RKO (cell line): ENCODE measurements at regions not wholly inside any gene's neighbourhood (a gene's known extent, or its start where the extent isn't known, plus 50 kb on each side); places are given as distances from the start of the nearest gene placed in this dataset.

Source experiments
- DNase-seq: peaks from one replicate; pipeline ENCODE4 v3.0.0-alpha.2; 2016; ENCODE audit warnings: low spot score

DNA sequence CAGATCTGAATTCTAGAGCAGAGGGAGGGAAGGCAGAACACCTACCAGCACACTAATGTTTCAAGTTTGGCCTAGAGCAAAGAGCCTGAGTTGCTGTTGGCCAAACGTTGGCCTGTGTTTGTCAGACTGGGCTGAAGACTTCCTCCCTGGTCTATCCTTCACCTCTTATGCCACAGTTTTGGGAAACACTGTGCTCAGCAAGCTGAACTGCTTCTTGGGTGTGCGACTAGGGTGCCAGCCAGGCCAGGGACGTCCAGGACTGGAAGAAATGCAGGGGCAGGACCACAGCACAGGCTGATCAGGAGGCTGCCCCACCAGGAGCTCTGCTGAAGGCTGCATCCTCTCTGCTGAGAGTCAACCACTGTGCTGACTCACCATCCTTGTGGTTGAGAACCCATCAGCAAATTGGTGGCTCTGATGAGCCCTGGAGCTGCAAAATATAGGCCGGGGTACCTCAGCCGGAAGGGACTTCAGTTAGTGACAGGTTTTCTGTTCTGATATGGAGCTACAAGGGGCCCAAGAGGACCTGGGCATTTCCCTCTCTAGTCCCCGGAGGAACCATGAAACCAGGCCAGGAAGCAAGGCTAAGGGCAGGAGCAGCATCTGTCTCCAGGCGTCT is 131.6 kb upstream of the RASGRP1 start:
- no peak for DNase-seq

DNA sequence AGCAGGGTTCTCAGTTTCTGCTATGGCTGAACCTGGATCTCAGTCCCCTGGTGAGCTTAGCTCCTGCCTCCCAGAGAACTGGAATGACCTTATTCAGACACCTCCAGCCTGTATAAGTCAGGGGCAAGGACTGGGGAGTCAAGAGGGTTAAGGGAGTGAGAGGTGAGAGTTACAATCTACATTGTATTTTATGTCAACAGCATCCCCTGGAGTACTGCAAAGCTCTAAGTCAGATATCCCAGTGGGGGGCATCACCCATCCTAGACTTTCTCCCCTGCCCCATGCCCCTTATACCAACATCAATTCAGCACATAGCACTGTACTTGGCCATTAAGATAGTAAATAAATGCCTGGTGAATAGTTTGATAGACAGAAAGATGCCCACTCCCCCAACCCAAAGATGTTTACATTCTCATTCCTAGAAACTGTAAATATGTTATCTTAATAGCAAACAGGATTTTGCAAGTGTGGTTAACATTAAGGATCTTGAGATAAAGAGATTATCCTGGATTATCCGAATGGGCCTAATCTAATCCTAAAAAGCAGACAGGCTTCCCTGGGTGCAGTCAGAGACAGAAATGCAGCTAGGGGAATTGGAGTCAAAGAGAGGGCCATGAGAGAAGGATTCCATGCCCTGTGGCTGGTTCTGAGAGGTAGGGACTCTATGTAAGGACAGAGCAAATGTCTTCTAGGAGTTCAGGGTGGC is 132.3 kb upstream of the RASGRP1 start:
- DNase-seq = no peak

DNA sequence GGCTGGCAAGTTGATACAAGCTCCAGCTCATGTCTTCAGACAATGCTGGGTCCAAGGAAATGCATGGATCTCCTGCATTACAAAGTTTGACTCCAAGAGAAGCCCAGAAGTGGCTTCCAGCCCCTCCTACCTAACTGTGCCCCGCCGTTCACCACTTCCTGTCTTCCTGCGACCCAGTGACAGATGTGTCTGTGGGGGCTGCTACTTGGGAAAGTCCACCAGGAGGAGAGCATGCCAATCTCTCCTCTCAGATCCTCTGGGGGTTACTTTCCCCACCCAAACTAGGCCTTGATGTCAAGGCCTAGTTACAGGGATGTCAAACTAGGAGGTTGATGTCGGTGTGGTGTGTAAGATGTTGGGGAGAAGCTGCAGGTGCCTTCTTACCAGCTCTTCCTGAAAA is 133.6 kb upstream of the RASGRP1 start:
- no peak for DNase-seq

DNA sequence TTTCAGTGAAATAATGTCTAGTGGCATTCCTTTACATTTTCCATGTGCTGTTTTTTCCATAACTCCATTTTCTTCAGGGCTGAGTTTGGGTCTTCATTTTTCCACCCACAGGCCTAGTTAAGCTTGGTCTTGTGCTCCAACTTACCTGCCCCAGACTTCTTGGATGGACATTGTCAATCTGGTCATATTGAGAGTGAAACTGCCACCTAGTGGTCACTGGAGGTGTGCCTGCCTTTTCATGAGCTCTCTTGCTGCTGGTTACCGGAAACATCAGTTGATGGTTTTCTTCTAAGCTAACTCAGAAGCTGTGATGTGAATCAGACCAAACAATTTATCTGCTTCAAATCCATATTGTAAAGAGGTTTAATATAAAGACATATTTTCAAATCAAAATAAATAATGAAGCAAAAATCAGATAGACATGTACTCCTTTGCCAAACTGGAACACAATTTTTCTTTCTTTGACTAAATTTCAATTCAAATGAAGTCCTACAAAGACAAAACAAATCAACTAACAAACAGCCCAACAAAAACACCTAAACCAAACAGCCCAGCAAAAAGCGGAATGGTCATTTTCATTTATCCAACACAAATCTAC is 135.1 kb upstream of the RASGRP1 start:
- DNase-seq = peak; percentile 65

DNA sequence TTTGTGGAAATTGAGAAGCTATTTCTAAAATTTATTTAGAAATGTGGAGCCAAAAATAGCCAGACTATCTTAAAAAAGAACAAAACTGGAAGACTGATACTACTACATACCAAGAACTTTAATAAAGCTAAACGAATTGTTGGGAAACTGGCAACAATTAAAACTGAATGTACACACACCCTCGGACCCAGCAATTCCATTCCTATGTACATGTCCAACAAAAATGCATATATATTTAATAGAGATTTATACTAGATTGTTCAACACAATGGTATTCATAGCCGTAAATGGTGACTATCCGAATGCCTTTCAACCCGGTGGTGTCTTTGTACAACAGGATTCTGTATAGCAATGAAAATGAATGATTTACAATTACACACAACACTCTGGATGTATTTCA is 136.5 kb upstream of the RASGRP1 start:
- DNase-seq = no peak

DNA sequence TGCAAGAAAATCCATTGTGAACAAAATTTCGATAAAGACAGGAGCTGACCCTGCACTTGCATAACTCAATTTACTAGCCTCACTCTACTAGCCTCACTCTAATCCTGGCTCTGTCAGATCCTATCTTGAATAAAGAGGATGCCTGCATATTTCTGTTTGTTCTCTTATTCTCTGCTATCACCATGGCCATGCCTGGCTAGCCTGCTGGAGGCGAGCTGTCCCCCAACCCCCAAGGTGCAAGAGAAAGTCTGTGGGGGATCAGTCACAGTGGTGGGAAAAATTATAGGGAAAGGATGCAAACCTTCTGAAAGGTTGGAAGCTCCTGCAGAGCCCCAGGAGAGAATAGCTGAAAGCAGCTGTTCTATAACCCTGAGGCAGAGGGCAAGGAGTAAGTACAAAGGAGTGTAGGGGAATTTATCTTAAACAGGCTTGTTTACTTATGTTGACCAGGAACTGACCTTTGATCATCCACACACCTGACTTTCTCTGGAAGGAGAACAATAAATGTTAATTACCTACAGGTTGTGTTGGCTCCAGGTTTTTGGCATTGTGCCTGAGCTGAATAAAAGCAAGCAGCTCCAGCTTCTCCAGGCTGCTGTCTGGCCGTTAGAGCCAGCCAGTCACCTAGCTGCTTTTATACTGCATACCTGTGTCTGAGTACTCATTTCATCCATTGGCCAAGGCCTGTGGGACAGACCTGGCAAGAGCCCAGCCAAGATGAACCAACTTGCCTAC is 137.7 kb upstream of the RASGRP1 start:
- DNase-seq = no peak

DNA sequence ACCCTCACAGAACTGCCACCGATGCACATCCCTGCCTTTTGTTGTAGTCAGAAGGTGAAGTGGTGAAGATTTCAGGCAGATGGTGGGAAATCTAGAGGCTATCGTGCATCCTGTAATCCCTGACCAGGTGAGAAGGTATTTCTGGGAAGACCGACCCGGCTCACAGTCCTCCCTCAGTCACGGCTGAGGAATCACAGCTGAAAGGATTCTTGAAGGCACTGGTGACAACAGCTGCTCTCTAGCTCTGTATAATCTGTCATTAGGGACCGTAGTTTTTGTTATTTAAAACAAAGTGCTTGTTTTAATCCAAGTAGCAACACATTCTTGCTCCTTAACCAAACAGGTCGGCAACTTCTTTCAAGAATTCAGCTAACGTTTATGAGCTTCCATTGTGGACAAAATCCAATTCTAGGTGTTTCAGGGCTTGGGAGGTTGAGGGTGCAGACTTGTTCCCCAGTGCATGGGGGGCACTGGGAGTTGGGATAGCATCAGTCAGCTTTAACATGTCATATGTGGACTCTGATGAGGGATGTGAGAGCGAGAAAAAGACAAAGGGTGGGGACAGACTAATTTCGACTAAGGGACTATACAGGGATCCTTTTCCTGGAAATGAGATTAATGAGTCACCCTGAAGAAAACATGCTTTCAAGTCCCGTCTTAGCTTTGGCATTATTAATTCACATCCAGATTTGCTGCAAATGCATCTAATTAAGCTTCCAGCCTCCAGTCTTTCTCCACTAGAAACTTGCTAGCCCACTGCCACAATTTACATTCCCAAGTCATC is 141.0 kb upstream of the RASGRP1 start:
- no peak for DNase-seq

DNA sequence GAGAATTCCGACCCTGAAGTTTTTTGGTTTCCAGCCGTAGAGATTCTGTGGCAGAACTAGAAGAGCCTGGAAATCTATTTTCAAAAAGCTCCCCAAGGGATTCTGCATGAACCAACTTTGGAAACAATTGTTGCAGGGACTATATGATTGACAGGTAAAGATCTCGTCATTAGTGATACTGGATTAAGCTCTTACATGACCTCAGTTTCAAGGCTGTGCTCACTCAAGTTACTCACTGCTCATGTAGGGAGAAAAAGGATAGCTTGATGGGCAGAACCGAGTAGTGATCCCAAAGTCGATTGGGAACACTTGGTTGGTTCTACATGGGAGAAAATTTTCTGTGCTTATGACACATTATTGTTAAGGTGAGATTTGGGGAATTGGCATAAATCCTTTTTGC is 142.3 kb upstream of the RASGRP1 start:
- DNase-seq = no peak

DNA sequence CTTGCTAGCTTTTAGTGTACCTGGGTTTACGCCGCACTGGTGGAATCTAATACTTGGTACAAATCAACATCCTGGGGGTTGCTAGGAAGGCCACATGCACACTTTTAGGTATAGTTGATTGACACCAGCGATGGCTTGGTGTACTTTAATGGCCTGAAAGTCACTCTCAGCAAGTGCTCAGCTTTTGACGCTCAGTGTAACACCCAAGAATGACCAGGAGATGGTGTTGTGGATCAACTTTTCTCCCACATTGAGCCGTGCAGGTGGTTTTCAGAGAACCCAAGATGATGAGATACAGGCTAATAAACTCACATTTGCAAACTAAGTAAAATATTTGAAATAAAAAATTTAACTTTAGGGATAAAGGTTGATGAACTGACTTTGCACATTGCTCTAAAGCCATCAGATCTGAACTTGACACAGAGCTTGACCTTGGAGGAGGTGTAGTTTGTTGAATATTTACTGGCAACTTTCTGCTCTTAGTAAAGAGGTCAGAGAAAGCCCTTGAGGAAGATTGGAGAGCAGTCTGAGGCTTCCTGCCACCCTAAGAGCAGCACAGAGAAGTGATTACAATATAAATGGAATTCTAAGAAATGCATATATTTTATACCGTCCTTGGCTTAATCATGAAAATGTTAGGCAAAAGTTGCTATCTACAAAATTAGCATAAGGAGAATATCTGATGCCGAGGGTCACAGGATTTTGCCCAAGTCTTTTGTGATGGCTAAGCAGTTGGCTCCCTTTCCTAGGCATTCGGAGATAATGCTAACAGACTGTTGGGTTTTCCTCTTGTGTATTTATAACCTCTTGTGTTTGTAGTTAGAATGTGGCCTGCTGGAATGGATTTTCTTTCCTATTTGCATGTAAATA is 143.4 kb upstream of the RASGRP1 start:
- peak; percentile 41 for DNase-seq

DNA sequence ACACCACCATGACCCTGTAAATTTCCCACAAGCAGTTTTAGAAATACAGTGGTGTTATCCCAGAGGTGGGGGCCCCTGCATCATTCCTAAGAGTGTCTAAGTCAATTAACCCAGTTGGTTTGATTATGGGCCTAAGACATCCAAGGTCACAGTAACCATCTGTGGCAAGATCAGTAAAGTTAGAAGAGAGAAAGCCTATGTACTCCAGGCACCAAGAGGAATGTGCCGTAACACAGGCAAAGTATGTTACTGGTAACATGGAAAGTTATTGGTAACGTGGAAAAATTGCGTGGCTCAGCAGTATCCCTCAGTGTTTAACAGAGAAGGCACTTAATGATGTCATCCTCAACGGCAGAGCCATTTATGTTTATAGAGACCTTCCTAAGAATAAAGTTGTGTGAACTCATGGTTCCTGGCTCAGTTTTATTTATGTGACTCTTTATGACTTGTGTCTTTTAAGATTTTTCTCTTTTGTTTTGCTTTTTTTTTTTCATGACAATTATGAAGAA is 144.1 kb upstream of the RASGRP1 start:
- no peak for DNase-seq

DNA sequence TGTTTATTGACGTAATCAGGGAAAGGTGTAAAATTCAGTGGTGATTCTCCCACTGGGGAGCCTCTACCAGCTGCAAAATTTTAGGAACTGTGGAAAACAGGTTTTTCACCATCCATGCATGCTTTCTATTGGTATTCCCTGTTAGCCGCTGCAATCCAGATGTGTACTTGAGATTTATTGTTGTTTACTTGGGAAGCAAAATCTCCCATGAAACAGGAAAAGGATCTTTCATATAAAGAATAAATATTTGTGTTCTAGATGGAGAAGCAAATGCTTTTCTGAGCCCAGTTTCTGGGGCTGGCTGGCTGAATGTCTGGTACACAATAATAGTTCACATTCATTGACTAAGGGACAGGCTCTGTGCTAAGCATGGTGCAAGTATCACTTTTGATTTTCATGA is 144.6 kb upstream of the RASGRP1 start:
- no peak for DNase-seq

DNA sequence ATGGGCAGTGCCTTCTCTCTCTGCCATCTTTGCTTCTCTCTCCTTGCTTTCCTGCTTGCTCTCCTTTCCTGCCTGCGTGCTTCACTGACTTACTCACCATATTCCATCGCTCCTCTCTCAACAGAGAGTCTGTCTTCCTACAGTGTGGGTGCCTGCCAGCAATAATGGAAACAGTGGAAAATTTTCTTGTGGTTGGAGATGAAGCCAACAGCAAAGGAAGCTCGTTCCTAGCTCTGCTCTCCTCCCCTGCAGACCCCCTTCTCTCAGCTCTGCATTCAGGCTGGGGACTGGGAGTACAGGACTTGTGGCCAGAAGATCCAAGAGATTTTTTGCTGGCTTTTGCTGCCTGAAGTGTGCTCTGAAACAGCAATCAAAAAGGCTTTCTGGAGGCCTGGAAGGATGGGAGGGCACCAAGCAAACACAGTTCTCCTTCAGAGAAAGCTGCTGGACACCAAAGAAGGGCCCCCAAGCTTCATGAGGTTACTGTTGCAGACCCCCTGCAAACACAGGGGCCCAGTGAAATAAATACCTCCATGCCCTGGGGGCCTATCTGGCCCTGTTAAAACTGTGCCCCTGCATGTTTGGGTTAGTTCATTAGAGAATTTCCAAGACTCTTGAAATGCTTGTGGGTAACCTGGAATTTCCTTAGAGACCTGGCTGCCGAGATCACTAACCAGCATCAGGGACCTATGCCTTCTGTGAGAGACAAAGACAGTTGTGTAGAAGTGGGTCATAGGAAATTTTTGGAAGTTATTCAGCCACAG is 149.9 kb upstream of the RASGRP1 start:
- no peak for DNase-seq

DNA sequence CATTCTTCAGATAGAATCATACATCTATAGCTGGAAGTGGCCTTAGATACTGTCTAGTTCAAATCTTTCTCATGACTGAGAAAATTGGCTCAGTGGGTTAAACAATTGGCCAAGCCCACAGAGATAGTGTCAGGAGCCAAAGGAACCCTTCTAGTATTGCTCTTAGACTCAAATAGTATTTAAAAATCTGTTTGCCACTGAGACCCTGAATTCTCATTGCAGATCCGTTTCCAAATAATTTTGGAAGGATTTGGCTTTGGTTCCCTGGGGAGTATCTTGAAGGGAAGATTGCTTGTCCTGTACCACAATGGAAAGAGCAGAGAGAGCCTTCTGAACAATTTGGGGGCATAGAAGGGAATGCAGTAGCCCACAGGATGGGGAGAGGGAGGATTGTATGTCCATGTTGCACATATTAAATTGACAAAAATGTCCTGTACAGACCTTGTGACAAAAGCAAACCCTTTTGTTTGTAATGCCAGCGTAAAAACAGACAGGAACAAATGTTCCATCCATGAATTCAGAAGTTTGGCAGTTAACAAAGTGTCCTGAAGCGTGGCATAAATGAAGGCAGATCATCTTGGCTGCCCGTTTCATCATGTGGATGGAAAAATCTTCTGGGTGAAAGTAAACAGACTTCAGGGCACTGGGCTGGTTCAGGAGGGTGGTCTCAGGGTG is 156.4 kb upstream of the RASGRP1 start:
- DNase-seq = no peak

DNA sequence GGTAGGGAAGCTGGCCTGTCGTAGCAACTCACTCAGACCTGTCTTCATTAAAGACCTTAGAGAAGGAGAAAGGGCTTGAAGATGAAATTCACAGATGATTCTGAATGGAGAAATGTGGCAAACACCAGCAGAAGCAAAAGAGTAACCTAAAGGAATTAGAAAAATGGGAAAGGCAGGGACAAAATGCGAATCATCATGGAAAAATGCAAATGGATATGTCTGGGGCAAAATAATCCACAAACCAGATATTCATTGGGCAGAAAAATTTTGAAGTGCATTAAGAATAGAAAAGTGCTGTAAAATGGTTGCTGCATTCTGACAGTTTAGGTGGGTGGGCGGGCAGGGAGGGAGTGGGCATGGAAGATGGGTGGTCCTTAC is 156.9 kb upstream of the RASGRP1 start:
- no peak for DNase-seq

DNA sequence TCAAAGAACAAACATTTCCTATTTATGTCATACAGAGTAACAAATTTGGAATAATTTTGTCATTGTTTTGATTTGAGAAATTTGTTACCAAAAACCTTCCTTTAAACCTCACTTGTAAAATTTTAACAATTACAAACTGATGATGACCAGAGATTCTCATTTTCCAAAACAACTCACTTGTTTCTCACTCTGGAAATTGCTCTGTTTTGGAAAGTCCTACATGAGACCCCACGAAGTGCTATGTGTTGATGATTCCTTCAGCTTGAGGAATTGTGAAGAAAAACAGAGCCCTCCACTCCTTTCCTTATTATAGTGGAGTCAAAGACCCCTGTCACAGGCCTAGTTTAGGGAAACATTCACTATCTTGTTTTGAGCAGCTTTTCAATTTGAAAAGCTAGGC is 157.6 kb upstream of the RASGRP1 start:
- DNase-seq = no peak

DNA sequence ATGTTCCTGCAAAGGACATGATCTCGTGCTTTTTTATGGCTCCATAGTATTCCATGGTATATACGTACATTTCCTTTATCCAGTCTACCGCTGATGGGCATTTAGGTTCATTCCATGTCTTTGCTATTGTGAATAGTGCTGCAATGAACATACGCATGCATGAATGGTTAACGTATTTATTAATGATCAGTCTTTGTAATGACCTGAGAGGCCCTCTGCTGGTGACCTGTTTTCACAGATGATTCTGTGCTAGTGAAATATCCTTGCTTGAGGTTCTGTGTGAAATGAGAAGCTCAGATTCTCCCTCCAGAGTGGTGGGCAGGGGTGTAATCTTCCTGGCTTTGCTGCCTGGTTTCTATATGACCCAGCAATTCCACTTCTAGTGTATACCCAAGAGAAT is 160.2 kb upstream of the RASGRP1 start:
- no peak for DNase-seq

DNA sequence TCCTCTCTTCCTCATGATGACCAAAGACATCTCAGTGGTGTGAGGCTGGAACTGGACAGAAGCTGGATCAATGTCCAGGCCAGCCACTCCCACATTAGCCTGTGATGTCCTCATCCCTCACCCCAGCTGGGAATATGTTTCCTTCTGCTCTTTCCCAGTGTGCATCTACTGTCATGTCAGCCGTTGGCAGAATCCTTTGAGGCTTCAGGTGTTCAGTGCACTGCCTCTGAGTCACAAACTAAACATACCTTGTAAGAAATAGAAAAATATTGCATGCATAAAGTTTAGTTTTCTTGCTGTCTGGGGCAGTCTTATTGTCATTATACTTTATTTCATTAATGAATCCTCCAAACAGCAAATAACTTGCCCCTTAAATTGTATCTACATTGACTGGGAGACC is 161.6 kb upstream of the RASGRP1 start:
- DNase-seq = no peak

DNA sequence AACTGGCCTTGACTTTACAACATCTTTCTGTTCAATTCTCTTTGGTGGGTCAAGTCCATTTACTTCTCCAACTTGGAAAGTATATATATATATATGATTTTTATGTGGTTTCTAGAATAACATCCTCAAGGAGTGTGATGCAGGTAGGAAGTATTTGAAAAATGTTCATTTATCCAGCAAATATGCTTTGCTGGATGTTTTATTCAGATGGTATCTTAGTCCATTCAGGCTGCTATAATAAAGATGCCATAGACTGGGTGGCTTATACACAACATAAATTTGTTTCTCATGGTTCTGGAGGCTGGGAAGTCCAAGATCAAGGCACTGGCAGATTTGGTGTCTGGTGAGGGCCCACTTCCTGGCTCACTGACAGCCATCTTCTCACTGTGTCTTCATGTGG is 168.7 kb upstream of the RASGRP1 start:
- no peak for DNase-seq

DNA sequence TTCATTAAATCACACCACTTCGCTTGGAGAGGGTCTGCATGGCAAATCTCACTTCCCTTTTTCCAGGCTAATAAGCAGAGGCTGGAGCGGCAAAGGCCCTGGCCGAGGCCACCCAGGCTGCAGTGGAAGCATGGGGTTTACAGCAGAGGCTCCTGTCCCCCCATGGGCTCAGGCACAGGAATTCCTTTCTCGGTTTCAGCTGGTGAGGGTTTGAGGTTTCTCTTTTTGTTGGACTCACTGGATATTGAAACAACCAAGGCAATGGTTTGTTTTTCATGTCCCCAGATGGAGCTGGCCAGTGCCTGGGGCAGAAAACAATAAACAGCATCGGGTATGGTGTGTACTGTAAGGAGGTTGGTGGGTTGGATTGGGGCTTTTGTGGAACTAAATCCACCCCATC is 175.6 kb upstream of the RASGRP1 start:
- DNase-seq = no peak

DNA sequence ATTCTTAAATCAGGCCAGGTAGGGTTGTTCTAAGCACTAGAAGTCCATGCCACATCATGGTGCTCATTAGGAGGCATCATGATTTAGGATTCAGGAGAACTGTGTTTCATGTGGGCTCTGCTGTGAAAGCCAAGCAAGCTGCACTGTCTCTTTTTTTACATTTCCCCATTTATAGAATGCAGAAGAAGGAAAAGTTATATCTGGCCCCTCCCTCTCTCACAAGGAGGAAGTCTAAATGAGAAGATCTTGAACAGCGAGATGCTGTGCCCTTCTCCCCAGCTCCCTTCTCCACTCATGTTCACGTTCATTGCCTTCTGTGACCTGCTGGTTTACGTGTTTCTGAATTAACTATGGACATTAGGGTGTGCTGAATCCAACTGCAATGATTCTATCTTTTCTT is 178.5 kb upstream of the RASGRP1 start:
- no peak for DNase-seq
